Body of pancreas (tissue), 4 donors: ENCODE measurements at regions not wholly inside any gene's neighbourhood (a gene's known extent, or its start where the extent isn't known, plus 50 kb on each side); places are given as distances from the start of the nearest gene placed in this dataset.

Experiments used
- POLR2A ChIP-seq, 3 donors: fragments of 450-650 bp; IDR thresholded peaks; one replicate each; pipeline ENCODE4 v1.6.1; 2016; ENCODE audit warnings: antibody characterized with exemption in 3 of 3, mild to moderate bottlenecking in 2 of 3
- TF ChIP-seq, protein P1 (sequence below), 7 experiments: fragments of 450-650 bp in 4 of 7; fragments of 200-600 bp in 3 of 7; sonication (generic) in 3 of 7; IDR thresholded peaks; one replicate each; pipeline ENCODE4 v1.5.1; 2016 to 2019; ENCODE audit warnings: antibody characterized with exemption in 7 of 7

DNA sequence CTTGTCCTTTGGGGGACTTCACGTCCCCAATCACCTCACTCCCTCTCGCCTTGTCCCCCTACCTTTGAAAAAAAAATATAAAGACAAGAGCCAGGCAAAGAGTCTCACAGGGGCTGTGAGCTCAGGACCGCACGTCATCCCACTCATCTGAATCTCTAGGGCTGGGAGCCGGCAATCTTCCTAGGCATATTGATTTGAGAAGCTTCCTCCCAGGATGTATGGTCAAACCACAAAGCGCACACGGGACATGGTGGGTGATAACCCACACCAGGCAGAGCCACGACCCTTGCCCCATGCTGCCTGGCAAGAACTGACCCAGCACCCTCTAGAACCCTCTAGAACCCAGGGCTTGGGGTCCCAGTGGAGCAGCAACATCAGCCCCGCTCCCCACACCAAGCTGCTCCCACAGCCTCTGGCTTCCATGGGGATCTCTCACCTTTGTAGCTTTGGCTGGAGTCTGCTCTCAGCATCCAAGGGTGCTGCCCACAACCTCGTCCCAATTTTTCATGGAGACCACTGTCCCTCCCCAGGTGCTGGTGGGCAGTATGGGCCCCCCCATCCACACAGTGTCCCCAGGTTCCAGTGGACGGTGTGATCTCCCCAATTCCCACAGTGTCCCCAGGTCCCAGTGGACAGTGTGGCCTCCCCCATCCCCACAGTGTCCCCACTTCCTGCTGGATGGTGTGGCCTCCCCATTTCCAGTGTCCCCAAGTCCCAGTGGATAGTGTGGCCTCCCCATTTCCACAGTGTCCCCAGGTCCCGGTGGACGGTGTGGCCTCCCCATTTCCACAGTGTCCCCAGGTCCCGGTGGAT lies 85.2 kb upstream of the FGF3 start:
- TF ChIP-seq POLR2A (IDR thresholded peaks at IDR 0.05) = no peak
- TF ChIP-seq, protein P1, sequence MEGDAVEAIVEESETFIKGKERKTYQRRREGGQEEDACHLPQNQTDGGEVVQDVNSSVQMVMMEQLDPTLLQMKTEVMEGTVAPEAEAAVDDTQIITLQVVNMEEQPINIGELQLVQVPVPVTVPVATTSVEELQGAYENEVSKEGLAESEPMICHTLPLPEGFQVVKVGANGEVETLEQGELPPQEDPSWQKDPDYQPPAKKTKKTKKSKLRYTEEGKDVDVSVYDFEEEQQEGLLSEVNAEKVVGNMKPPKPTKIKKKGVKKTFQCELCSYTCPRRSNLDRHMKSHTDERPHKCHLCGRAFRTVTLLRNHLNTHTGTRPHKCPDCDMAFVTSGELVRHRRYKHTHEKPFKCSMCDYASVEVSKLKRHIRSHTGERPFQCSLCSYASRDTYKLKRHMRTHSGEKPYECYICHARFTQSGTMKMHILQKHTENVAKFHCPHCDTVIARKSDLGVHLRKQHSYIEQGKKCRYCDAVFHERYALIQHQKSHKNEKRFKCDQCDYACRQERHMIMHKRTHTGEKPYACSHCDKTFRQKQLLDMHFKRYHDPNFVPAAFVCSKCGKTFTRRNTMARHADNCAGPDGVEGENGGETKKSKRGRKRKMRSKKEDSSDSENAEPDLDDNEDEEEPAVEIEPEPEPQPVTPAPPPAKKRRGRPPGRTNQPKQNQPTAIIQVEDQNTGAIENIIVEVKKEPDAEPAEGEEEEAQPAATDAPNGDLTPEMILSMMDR (IDR thresholded peaks at IDR 0.05) = no peak
